Mesendoderm (in vitro differentiated cells): ENCODE measurements at regions not wholly inside any gene's neighbourhood (a gene's known extent, or its start where the extent isn't known, plus 50 kb on each side); places are given as distances from the start of the nearest gene placed in this dataset.
A peak's percentile ranks its signal among the peaks of the same experiment; 100 is the strongest.

Source experiments
- DNase-seq: peaks from one replicate; pipeline ENCODE4 v3.0.0; 2013
- H2AK5ac ChIP-seq: 2 replicates; pipeline ENCODE4 v1.6.1; 2013; ENCODE audit warnings: low read length, inconsistent platforms
- H2BK120ac ChIP-seq: 2 replicates; pipeline ENCODE4 v1.6.1; 2013; ENCODE audit warnings: low read depth, mild to moderate bottlenecking, low read length, moderate library complexity, mixed read lengths
- H2BK15ac ChIP-seq: replicated peaks from 2 replicates; pipeline ENCODE4 v1.6.1; 2013; ENCODE audit warnings: low read depth, mild to moderate bottlenecking, moderate library complexity
- H2BK5ac ChIP-seq: 2 replicates; pipeline ENCODE4 v1.6.1; 2013; ENCODE audit warnings: low read length, inconsistent platforms
- H3K18ac ChIP-seq: 2 replicates; pipeline ENCODE4 v1.6.1; 2013; ENCODE audit warnings: mild to moderate bottlenecking, low read length, mixed read lengths
- H3K23ac ChIP-seq: one replicate; pipeline ENCODE4 v1.6.1; 2013; ENCODE audit warnings: low read length
- H3K27ac ChIP-seq: 2 replicates; pipeline ENCODE4 v1.5.1; 2013; ENCODE audit warnings: low read depth, mild to moderate bottlenecking, inconsistent platforms, low read length, moderate library complexity
- H3K27me3 ChIP-seq: 2 replicates; pipeline ENCODE4 v1.6.1; 2013; ENCODE audit warnings: low read length, control low read depth, mild to moderate bottlenecking, inconsistent platforms; ENCODE audit not compliant: insufficient read depth, poor library complexity
- H3K36me3 ChIP-seq: 2 replicates; pipeline ENCODE4 v1.6.1; 2013; ENCODE audit warnings: low read length, inconsistent platforms; ENCODE audit not compliant: control insufficient read depth, insufficient read depth
- H3K4ac ChIP-seq: one replicate; pipeline ENCODE4 v1.6.1; 2013; ENCODE audit warnings: low read depth, mild to moderate bottlenecking, low read length, moderate library complexity
- H3K4me1 ChIP-seq: 2 replicates; pipeline ENCODE4 v1.6.1; 2013; ENCODE audit warnings: low read depth, low read length, inconsistent platforms; ENCODE audit not compliant: control insufficient read depth
- H3K4me2 ChIP-seq: 2 replicates; pipeline ENCODE4 v1.6.1; 2013; ENCODE audit warnings: low read length
- H3K4me3 ChIP-seq: 2 replicates; pipeline ENCODE4 v1.5.1; 2013; ENCODE audit warnings: mild to moderate bottlenecking, low read length
- H3K56ac ChIP-seq: one replicate; pipeline ENCODE4 v1.6.1; 2013; ENCODE audit warnings: low read length
- H3K79me1 ChIP-seq: 2 replicates; pipeline ENCODE4 v1.6.1; 2013; ENCODE audit warnings: low read length, inconsistent platforms
- H3K79me2 ChIP-seq: 2 replicates; pipeline ENCODE4 v1.6.1; 2013; ENCODE audit warnings: mild to moderate bottlenecking, low read length; ENCODE audit not compliant: control insufficient read depth, insufficient read depth
- H3K9ac ChIP-seq: 2 replicates; pipeline ENCODE4 v1.6.1; 2013; ENCODE audit warnings: low read length, inconsistent platforms
- H4K5ac ChIP-seq: one replicate; pipeline ENCODE4 v1.6.1; 2013; ENCODE audit warnings: low read length
- H4K8ac ChIP-seq: one replicate; pipeline ENCODE4 v1.6.1; 2013; ENCODE audit warnings: low read depth, mild to moderate bottlenecking, control low read depth, low read length, moderate library complexity
- WGBS: extraction: QIAGEN DNeasy Blood & Tissue Kit; methylation state at CpG from one replicate; pipeline ENCODE4 v1.1.7; 2013; ENCODE audit warnings: low lambda C conversion rate, missing lambda C conversion rate; ENCODE audit not compliant: insufficient coverage; ENCODE audit errors: extremely low coverage; 5-methylcytosine and 5-hydroxymethylcytosine counted together

- no CpG with 5 or more reads among the region's 5 CpGs for WGBS
- Histone ChIP-seq H3K79me1 (no peaks in the 10 kb centered on the region), H3K4me2 (no peak overlapping the region), H3K4me3 (no peak overlapping the region), H3K23ac (no peak overlapping the region), H3K4me1 (no peaks in the 10 kb centered on the region), H3K18ac (no peak overlapping the region), H3K4ac (no peak overlapping the region), H2BK5ac (no peak overlapping the region), H3K27ac (no peak overlapping the region), H3K36me3 (no peaks in the 10 kb centered on the region), H2BK15ac (no peak overlapping the region), H3K27me3 (no peaks in the 10 kb centered on the region), H4K5ac (no peak overlapping the region), H2BK120ac (no peak overlapping the region), H4K8ac (no peak overlapping the region), H3K56ac (no peak overlapping the region), H3K9ac (no peak overlapping the region), H2AK5ac (no peak overlapping the region), H3K79me2 (no peaks in the 10 kb centered on the region)
- DNase-seq, result no peak
Observed at GRCh38 chr14:97748616-97749015, 951.4 kb downstream of the VRK1 start.

- WGBS, result no CpG with 5 or more reads among the region's 6 CpGs
- H3K18ac ChIP-seq, result no peak overlapping the region
Observed at GRCh38 chr14:97757491-97757890, 960.3 kb downstream of the VRK1 start.

GRCh38 chr14:97760050-97760449 is 962.9 kb downstream of the VRK1 start:
- no peak overlapping the region for H3K4me2 ChIP-seq
- no peak overlapping the region for H2BK120ac ChIP-seq
- DNase-seq, result no peak
- H3K56ac ChIP-seq, result no peak overlapping the region
- no peak overlapping the region for H3K9ac ChIP-seq
- no peaks in the 10 kb centered on the region for H3K79me1 ChIP-seq
- no peak overlapping the region for H4K5ac ChIP-seq
- no peak overlapping the region for H2BK5ac ChIP-seq
- H3K4ac ChIP-seq, result no peak overlapping the region
- H3K79me2 ChIP-seq, result no peaks in the 10 kb centered on the region
- no peak overlapping the region for H3K18ac ChIP-seq
- H3K4me3 ChIP-seq, result no peak overlapping the region
- H2AK5ac ChIP-seq, result no peak overlapping the region
- no CpG with 5 or more reads among the region's 1 CpG for WGBS
- H3K23ac ChIP-seq, result no peak overlapping the region
- no peak overlapping the region for H3K27ac ChIP-seq
- no peaks in the 10 kb centered on the region for H3K27me3 ChIP-seq
- no peaks in the 10 kb centered on the region for H3K36me3 ChIP-seq
- H3K4me1 ChIP-seq, result no peaks in the 10 kb centered on the region
- H4K8ac ChIP-seq, result no peak overlapping the region
- no peak overlapping the region for H2BK15ac ChIP-seq

More at GRCh38 chr14:97757491-97757890, 960.3 kb downstream of the VRK1 start:
- Histone ChIP-seq H3K9ac (no peak overlapping the region), H3K4me2 (no peak overlapping the region), H2AK5ac (no peak overlapping the region), H3K4me3 (no peak overlapping the region), H3K56ac (no peak overlapping the region), H3K4ac (no peak overlapping the region), H2BK5ac (no peak overlapping the region), H3K36me3 (no peaks in the 10 kb centered on the region), H3K23ac (no peak overlapping the region), H3K79me1 (no peaks in the 10 kb centered on the region), H3K79me2 (no peaks in the 10 kb centered on the region), H3K27me3 (no peaks in the 10 kb centered on the region), H4K8ac (no peak overlapping the region), H2BK120ac (no peak overlapping the region), H3K4me1 (no peaks in the 10 kb centered on the region), H2BK15ac (no peak overlapping the region), H4K5ac (no peak overlapping the region), H3K27ac (no peak overlapping the region)
- DNase-seq, result peak; percentile 23

- Histone ChIP-seq H2BK15ac (no peak overlapping the region), H3K27ac (no peak overlapping the region), H2BK5ac (no peak overlapping the region), H2BK120ac (no peak overlapping the region), H3K4me1 (no peaks in the 10 kb centered on the region), H3K56ac (no peak overlapping the region), H3K79me2 (no peaks in the 10 kb centered on the region), H3K23ac (no peak overlapping the region), H3K4me3 (no peak overlapping the region), H3K36me3 (no peaks in the 10 kb centered on the region), H3K27me3 (no peaks in the 10 kb centered on the region), H2AK5ac (no peak overlapping the region), H3K18ac (no peak overlapping the region), H4K8ac (no peak overlapping the region), H4K5ac (no peak overlapping the region), H3K9ac (no peak overlapping the region), H3K4me2 (no peak overlapping the region), H3K79me1 (no peaks in the 10 kb centered on the region), H3K4ac (no peak overlapping the region)
- no CpG with 5 or more reads among the region's 5 CpGs for WGBS
- peak; percentile 4 for DNase-seq
Observed at GRCh38 chr14:97762386-97762785, 965.2 kb downstream of the VRK1 start.

- no peaks in the 10 kb centered on the region for H3K79me2 ChIP-seq
- WGBS, result no CpG with 5 or more reads among the region's 8 CpGs
- no peak overlapping the region for H3K4me2 ChIP-seq
- H3K79me1 ChIP-seq, result no peaks in the 10 kb centered on the region
- H3K4ac ChIP-seq, result no peak overlapping the region
- H2AK5ac ChIP-seq, result no peak overlapping the region
- no peak for DNase-seq
- H3K27ac ChIP-seq, result no peak overlapping the region
- H3K18ac ChIP-seq, result no peak overlapping the region
- no peak overlapping the region for H4K5ac ChIP-seq
- H3K23ac ChIP-seq, result no peak overlapping the region
- H3K27me3 ChIP-seq, result no peaks in the 10 kb centered on the region
- H2BK120ac ChIP-seq, result no peak overlapping the region
- no peaks in the 10 kb centered on the region for H3K36me3 ChIP-seq
- H2BK5ac ChIP-seq, result no peak overlapping the region
- H3K56ac ChIP-seq, result no peak overlapping the region
- no peak overlapping the region for H2BK15ac ChIP-seq
- H3K9ac ChIP-seq, result no peak overlapping the region
- H3K4me3 ChIP-seq, result no peak overlapping the region
- no peaks in the 10 kb centered on the region for H3K4me1 ChIP-seq
- H4K8ac ChIP-seq, result no peak overlapping the region
Observed at GRCh38 chr14:97771340-97772045, 974.3 kb downstream of the VRK1 start.

GRCh38 chr14:97773598-97773997 is 976.4 kb downstream of the VRK1 start:
- Histone ChIP-seq H2AK5ac (no peak overlapping the region), H2BK5ac (no peak overlapping the region), H3K56ac (no peak overlapping the region), H3K18ac (no peak overlapping the region), H3K23ac (no peak overlapping the region), H2BK15ac (no peak overlapping the region), H4K5ac (no peak overlapping the region), H4K8ac (no peak overlapping the region), H3K4me1 (no peaks in the 10 kb centered on the region), H3K27me3 (no peaks in the 10 kb centered on the region), H3K4me2 (no peak overlapping the region), H3K79me2 (no peaks in the 10 kb centered on the region), H2BK120ac (no peak overlapping the region), H3K79me1 (no peaks in the 10 kb centered on the region), H3K36me3 (no peaks in the 10 kb centered on the region), H3K4me3 (no peak overlapping the region), H3K9ac (no peak overlapping the region), H3K27ac (no peak overlapping the region), H3K4ac (no peak overlapping the region)
- no peak for DNase-seq
- WGBS, result no CpG with 5 or more reads among the region's 6 CpGs
